NT2/D1 (cell line): ENCODE measurements at regions not wholly inside any gene's neighbourhood (a gene's known extent, or its start where the extent isn't known, plus 50 kb on each side); places are given as distances from the start of the nearest gene placed in this dataset.

Experiments used
- DNase-seq: peaks from one replicate; pipeline ENCODE4 v3.0.0-alpha.2; 2011; ENCODE audit warnings: low read depth, low spot score
- H3K27me3 ChIP-seq: 2 replicates; pipeline ENCODE4 v1.6.0; 2011; ENCODE audit warnings: mild to moderate bottlenecking; ENCODE audit not compliant: insufficient read length, insufficient read depth
- H3K36me3 ChIP-seq: 2 replicates; pipeline ENCODE4 v1.6.1; 2011; ENCODE audit warnings: mild to moderate bottlenecking, low read length, mixed read lengths; ENCODE audit not compliant: insufficient read depth, insufficient read length
- H3K4me1 ChIP-seq: 2 replicates; pipeline ENCODE4 v1.5.1; 2011; ENCODE audit not compliant: insufficient read depth, insufficient read length
- H3K4me3 ChIP-seq: 2 replicates; pipeline ENCODE4 v1.5.1; 2011; ENCODE audit warnings: low read depth; ENCODE audit not compliant: insufficient read length
- H3K9ac ChIP-seq: 2 replicates; pipeline ENCODE4 v1.6.0; 2011; ENCODE audit warnings: low read depth; ENCODE audit not compliant: insufficient read length
- H3K9me3 ChIP-seq: 2 replicates; pipeline ENCODE4 v1.5.1; 2011; ENCODE audit warnings: mild to moderate bottlenecking, low read length; ENCODE audit not compliant: insufficient read depth
- SUZ12 ChIP-seq: IDR thresholded peaks from 2 replicates; pipeline ENCODE4 v1.6.1; 2011; ENCODE audit not compliant: insufficient read length, insufficient read depth; ENCODE audit errors: extremely low read depth
- YY1 ChIP-seq: IDR thresholded peaks from 2 replicates; pipeline ENCODE4 v1.6.1; 2011; ENCODE audit not compliant: insufficient read length, insufficient read depth
- ZNF274 ChIP-seq: IDR thresholded peaks from 2 replicates; pipeline ENCODE4 v1.6.1; 2011; ENCODE audit warnings: mild to moderate bottlenecking, low read depth, low read length

DNA sequence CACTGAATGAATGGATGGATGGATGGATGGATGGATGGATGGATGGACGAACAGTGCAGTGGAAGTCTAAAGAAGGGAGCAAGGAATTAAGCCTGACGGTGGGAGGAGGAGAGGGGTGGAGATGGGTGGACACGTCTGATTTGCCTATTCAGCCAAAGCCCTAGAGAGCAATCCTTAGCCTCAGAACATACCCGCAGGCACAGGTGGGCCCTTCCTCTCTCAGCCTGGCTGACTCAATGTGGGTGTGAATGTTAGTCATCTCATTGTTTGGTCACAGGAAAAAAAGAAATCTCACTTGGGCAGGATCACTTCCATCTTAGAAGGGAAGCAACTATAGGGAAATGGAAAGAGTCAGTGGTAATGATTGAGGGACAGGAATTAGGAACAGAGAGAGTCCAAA lies 165.9 kb downstream of the PJA1 start:
- no peak overlapping the region for H3K9ac ChIP-seq
- no peak for DNase-seq
- H3K4me1 ChIP-seq, result peaks cover 3% of the 10 kb centered on the region
- H3K27me3 ChIP-seq, result no peaks in the 10 kb centered on the region
- H3K9me3 ChIP-seq, result no peaks in the 10 kb centered on the region
- no peaks in the 10 kb centered on the region for H3K36me3 ChIP-seq
- TF ChIP-seq SUZ12, result no peak
- no peak for TF ChIP-seq ZNF274
- TF ChIP-seq YY1, result no peak
- no peak overlapping the region for H3K4me3 ChIP-seq

GRCh38 chrX:68998716-68999115 lies 166.5 kb downstream of the PJA1 start:
- H3K4me3 ChIP-seq, result no peak overlapping the region
- DNase-seq, result no peak
- no peaks in the 10 kb centered on the region for H3K36me3 ChIP-seq
- H3K4me1 ChIP-seq, result peaks cover 3% of the 10 kb centered on the region
- TF ChIP-seq YY1, result no peak
- TF ChIP-seq SUZ12, result no peak
- no peak for TF ChIP-seq ZNF274
- H3K9ac ChIP-seq, result no peak overlapping the region
- H3K9me3 ChIP-seq, result no peaks in the 10 kb centered on the region
- no peaks in the 10 kb centered on the region for H3K27me3 ChIP-seq

GRCh38 chrX:68997911-68998310 lies 167.3 kb downstream of the PJA1 start:
- peaks cover 3% of the 10 kb centered on the region for H3K4me1 ChIP-seq
- TF ChIP-seq YY1, result no peak
- no peak for TF ChIP-seq ZNF274
- TF ChIP-seq SUZ12, result no peak
- H3K27me3 ChIP-seq, result no peaks in the 10 kb centered on the region
- H3K9ac ChIP-seq, result no peak overlapping the region
- H3K4me3 ChIP-seq, result no peak overlapping the region
- no peaks in the 10 kb centered on the region for H3K36me3 ChIP-seq
- DNase-seq, result no peak
- no peaks in the 10 kb centered on the region for H3K9me3 ChIP-seq

DNA sequence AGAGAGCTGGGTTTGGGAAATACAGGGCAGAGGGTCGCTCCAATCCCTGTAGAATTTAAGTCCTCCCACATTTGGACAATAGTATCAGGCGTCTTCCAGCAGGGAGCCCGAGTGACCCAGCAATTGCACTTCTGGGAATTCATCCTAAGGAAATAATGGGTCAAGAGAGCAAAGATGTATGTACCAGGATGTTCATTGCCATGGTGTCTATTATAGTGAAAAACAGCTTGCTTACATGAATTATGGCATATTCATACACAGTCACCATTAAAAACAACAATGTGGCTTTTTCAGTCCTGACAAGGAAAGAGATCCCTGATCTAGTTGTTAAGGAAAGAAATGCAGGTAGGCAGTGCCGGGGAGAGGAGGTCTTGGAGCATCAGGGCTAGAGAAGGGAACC lies 167.7 kb downstream of the PJA1 start:
- Histone ChIP-seq H3K9me3 (no peaks in the 10 kb centered on the region), H3K9ac (no peak overlapping the region), H3K36me3 (no peaks in the 10 kb centered on the region), H3K27me3 (no peaks in the 10 kb centered on the region), H3K4me3 (no peak overlapping the region), H3K4me1 (peaks cover 3% of the 10 kb centered on the region)
- no peak for TF ChIP-seq YY1
- TF ChIP-seq ZNF274, result no peak
- TF ChIP-seq SUZ12, result no peak
- no peak for DNase-seq

- H3K9me3 ChIP-seq, result no peaks in the 10 kb centered on the region
Observed at GRCh38 chrX:68995780-68996551, 167.1 kb downstream of the EFNB1 start.

GRCh38 chrX:68995386-68995779 lies 166.6 kb downstream of the EFNB1 start:
- no peaks in the 10 kb centered on the region for H3K9me3 ChIP-seq
- peaks cover 3% of the 10 kb centered on the region for H3K27me3 ChIP-seq
- no peak overlapping the region for H3K9ac ChIP-seq
- no peak for DNase-seq
- no peak overlapping the region for H3K4me3 ChIP-seq
- peaks cover 7% of the 10 kb centered on the region for H3K4me1 ChIP-seq
- TF ChIP-seq SUZ12 (no peak), YY1 (no peak), ZNF274 (no peak)
- H3K36me3 ChIP-seq, result no peaks in the 10 kb centered on the region

More at GRCh38 chrX:68995780-68996551, 167.1 kb downstream of the EFNB1 start:
- H3K36me3 ChIP-seq, result no peaks in the 10 kb centered on the region
- no peak for DNase-seq
- TF ChIP-seq YY1, result no peak
- TF ChIP-seq ZNF274, result no peak
- no peak for TF ChIP-seq SUZ12
- peaks cover 7% of the 10 kb centered on the region for H3K4me1 ChIP-seq
- H3K27me3 ChIP-seq, result peaks cover 3% of the 10 kb centered on the region
- H3K9ac ChIP-seq, result no peak overlapping the region
- H3K4me3 ChIP-seq, result no peak overlapping the region

DNA sequence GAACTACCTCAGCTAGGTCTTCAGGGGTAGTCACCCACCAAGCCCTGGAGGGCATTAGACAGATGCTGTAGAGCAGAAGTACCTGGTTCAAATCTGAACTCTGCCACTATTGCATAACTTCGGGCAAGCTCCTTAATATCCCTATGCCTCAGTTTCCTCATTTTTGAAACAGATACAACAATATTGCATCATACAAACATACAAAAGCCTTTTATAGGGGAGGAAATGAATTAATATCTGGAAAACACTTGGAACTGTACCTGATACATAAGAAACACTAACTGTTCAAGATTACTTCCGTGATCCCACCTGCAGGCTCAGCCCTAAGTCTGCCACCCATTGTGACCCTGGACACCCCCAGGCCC lies 166.1 kb downstream of the EFNB1 start:
- no peaks in the 10 kb centered on the region for H3K36me3 ChIP-seq
- H3K4me3 ChIP-seq, result no peak overlapping the region
- no peak for DNase-seq
- no peaks in the 10 kb centered on the region for H3K9me3 ChIP-seq
- no peak overlapping the region for H3K9ac ChIP-seq
- peaks cover 3% of the 10 kb centered on the region for H3K27me3 ChIP-seq
- peaks cover 10% of the 10 kb centered on the region for H3K4me1 ChIP-seq
- TF ChIP-seq ZNF274 (no peak), SUZ12 (no peak), YY1 (no peak)
